Loucy (cell line): ENCODE measurements at regions not wholly inside any gene's neighbourhood (a gene's known extent, or its start where the extent isn't known, plus 50 kb on each side); places are given as distances from the start of the nearest gene placed in this dataset.

ENCODE experiments used
- CTCF ChIP-seq: fragments of 200-600 bp; sonication (generic); conservative IDR thresholded peaks from 2 replicates; pipeline ENCODE4 v1.5.1; 2014; ENCODE audit warnings: mild to moderate bottlenecking, antibody characterized with exemption, low read length
- EZH2phosphoT487 ChIP-seq: fragments of 200-600 bp; IDR thresholded peaks from 2 replicates; pipeline ENCODE4 v1.6.1; 2018; ENCODE audit warnings: antibody characterized with exemption, mild to moderate bottlenecking, moderate library complexity, borderline replicate concordance

- TF ChIP-seq CTCF (no peak), EZH2phosphoT487 (no peak)
These were observed 168.8 kb upstream of the CELF4 start for GRCh38 chr18:37734406-37734805.
